HG03558 (cell line): ENCODE measurements at regions not wholly inside any gene's neighbourhood (a gene's known extent, or its start where the extent isn't known, plus 50 kb on each side); places are given as distances from the start of the nearest gene placed in this dataset.

Experiments
- ATAC-seq: cut with Tn5 transposase; IDR thresholded peaks from one replicate; pipeline ENCODE4 v1.9.1; 2021; ENCODE audit warnings: moderate number of reproducible peaks; ENCODE audit not compliant: unreplicated experiment; ENCODE audit errors: extremely low read depth

GRCh38 chr2:2824588-2824987 lies 493.5 kb upstream of the MYT1L start:
- no peak for ATAC-seq

- no peak for ATAC-seq
Observed at GRCh38 chr2:2823061-2823753, 492.1 kb upstream of the MYT1L start.

GRCh38 chr2:2822143-2822542 lies 491.1 kb upstream of the MYT1L start:
- no peak for ATAC-seq

- no peak for ATAC-seq
Observed at GRCh38 chr2:2812648-2813047, 481.6 kb upstream of the MYT1L start.

GRCh38 chr2:2812117-2812516 lies 481.0 kb upstream of the MYT1L start:
- ATAC-seq, result no peak

GRCh38 chr2:2810504-2810903 lies 479.4 kb upstream of the MYT1L start:
- no peak for ATAC-seq

GRCh38 chr2:2809771-2810170 lies 478.7 kb upstream of the MYT1L start:
- ATAC-seq, result no peak

GRCh38 chr2:2808551-2809058 lies 477.5 kb upstream of the MYT1L start:
- ATAC-seq, result no peak

GRCh38 chr2:2806711-2807110 lies 475.6 kb upstream of the MYT1L start:
- no peak for ATAC-seq

GRCh38 chr2:2805263-2805662 lies 474.2 kb upstream of the MYT1L start:
- ATAC-seq, result no peak

- no peak for ATAC-seq
Observed at GRCh38 chr2:2804528-2804927, 473.5 kb upstream of the MYT1L start.

GRCh38 chr2:2801458-2801857 lies 470.4 kb upstream of the MYT1L start:
- no peak for ATAC-seq

GRCh38 chr2:2800697-2801096 lies 469.6 kb upstream of the MYT1L start:
- ATAC-seq, result no peak

GRCh38 chr2:2800001-2800400 lies 468.9 kb upstream of the MYT1L start:
- ATAC-seq, result no peak

GRCh38 chr2:2799151-2799697 lies 468.1 kb upstream of the MYT1L start:
- no peak for ATAC-seq

GRCh38 chr2:2798337-2798736 lies 467.3 kb upstream of the MYT1L start:
- no peak for ATAC-seq

GRCh38 chr2:2797797-2798196 lies 466.7 kb upstream of the MYT1L start:
- ATAC-seq, result no peak

GRCh38 chr2:2796207-2796606 lies 465.1 kb upstream of the MYT1L start:
- no peak for ATAC-seq

- no peak for ATAC-seq
Observed at GRCh38 chr2:2795438-2796091, 464.5 kb upstream of the MYT1L start.

GRCh38 chr2:2793925-2794560 lies 463.0 kb upstream of the MYT1L start:
- no peak for ATAC-seq

GRCh38 chr2:2793514-2793913 lies 462.4 kb upstream of the MYT1L start:
- ATAC-seq, result no peak
